Right cardiac atrium (tissue), 5 donors: ENCODE measurements at regions not wholly inside any gene's neighbourhood (a gene's known extent, or its start where the extent isn't known, plus 50 kb on each side); places are given as distances from the start of the nearest gene placed in this dataset.
"Not testable (repeated sequence)": the region's sequence is repeated elsewhere in the genome, so short reads cannot be mapped to it uniquely, and the experiment has no call there.

Source experiments
- ATAC-seq, 2 donors: fragments of 200-7000 bp; cut with Tn5 transposase; one replicate each; pipeline versions ENCODE4 v1.8.0 to v1.9.1; 2020; ENCODE audit warnings: moderate library complexity in 2 of 2, mild to moderate bottlenecking in 1 of 2
- DNase-seq, 3 donors: peaks; one replicate each; pipeline ENCODE4 v3.0.0-alpha.2; 2020
- H3K27ac ChIP-seq: one replicate; pipeline ENCODE4 v1.5.1; 2013; ENCODE audit warnings: mild to moderate bottlenecking, low read length, control low read depth, moderate library complexity
- H3K27me3 ChIP-seq: one replicate; pipeline ENCODE4 v1.6.1; 2013; ENCODE audit not compliant: control insufficient read depth, insufficient read depth
- H3K4me1 ChIP-seq: one replicate; pipeline ENCODE4 v1.6.1; 2013; ENCODE audit warnings: low read length; ENCODE audit not compliant: control insufficient read depth, insufficient read depth
- H3K4me3 ChIP-seq: one replicate; pipeline ENCODE4 v1.5.1; 2013; ENCODE audit warnings: low read length, control low read depth
- H3K9me3 ChIP-seq: one replicate; pipeline ENCODE4 v1.6.1; 2013; ENCODE audit warnings: low read length; ENCODE audit not compliant: control insufficient read depth
- WGBS: extraction: QIAGEN DNeasy Blood & Tissue Kit; methylation state at CpG from one replicate; pipeline ENCODE4 v1.1.7; 2013; 5-methylcytosine and 5-hydroxymethylcytosine counted together
- intact Hi-C, 4 donors: fragments of 100-400 bp; cut with DNase I; formaldehyde crosslinking; loops; one replicate each; pipeline versions ENCODE4 v1.11.0 to v1.14.0; 2022 to 2023
- donor health status: healthy with polysubstance abuse.
- donor health status: DM: no; HTN: yes; CAD: no.
- donor health status: DM: no; HTN: no; CAD: no.
- donor health status: DM: no; HTN: yes; CAD: no; lungs with severe emphysema.
- donor health status: DM: yes; HTN: yes; CAD: no.

DNA sequence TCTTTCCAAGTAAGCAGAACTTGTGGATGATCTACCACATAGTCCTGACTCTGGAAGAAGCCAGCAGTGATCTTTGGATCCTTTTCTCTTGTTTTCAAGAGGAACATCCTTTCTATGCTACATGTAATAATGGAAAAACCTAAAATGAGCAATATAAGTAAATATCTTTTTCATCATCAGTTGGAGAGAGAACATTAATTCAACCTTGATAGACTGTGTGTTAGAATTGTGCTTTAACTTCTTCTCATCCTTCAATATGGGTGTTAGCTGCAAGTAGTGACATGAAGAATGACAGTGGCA lies 65.6 kb upstream of the IFNGR1 start:
- H3K9me3 ChIP-seq: no peaks in the 10 kb centered on the region
- no peak for ATAC-seq
- no peak for DNase-seq
- no peak overlapping the region for H3K27ac ChIP-seq
- no peaks in the 10 kb centered on the region for H3K4me1 ChIP-seq
- H3K4me3 ChIP-seq: no peak overlapping the region
- intact Hi-C loops: no loop called here
- no peaks in the 10 kb centered on the region for H3K27me3 ChIP-seq

DNA sequence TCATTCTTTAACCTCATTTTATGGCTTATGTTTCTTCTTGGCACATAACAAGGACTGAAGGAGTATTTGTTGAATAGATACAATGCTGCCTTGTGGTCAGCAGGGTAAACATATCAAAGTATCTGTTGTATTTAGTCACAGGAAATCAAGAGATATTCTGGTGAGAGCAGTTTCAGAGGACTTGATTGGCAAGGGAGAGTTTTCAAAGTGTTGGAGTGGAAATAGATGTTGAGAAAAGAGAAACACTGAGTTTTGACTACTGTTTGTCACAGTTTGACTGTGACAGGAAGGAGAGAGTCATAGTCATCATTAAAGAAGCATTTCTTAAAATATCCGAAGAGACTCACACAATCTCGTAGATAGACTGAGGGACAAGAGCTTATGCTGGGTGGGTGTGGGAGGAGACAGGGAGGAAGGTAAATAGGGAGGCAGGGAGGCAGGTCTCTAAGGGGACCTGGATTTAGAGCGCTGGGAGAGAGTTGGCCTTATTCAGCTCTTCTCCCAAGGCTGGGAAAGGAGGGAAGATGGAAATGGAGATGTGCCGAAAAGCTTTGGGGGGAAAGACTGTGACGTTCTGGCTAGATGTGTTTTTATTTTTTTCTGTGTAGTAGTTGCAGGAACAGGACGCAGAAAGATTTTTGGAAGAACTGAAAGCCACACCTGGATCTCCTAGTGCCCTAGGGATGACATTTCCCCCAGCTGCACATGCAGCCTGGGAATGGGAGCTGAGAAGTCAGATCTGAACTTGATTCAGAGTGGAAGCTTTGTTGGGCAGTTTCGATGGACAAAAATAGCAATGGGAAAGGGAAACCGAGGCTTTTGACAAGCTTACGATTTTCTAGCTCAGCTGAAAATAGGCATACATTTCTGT lies 65.0 kb upstream of the IFNGR1 start:
- DNase-seq (no peak), ATAC-seq (no peak)
- Histone ChIP-seq H3K9me3 (no peaks in the 10 kb centered on the region), H3K27ac (no peak overlapping the region), H3K4me1 (no peaks in the 10 kb centered on the region), H3K27me3 (no peaks in the 10 kb centered on the region), H3K4me3 (no peak overlapping the region)
- intact Hi-C loops: no loop called here
- WGBS: 73% methylated on average over 9 of the region's 9 CpGs

DNA sequence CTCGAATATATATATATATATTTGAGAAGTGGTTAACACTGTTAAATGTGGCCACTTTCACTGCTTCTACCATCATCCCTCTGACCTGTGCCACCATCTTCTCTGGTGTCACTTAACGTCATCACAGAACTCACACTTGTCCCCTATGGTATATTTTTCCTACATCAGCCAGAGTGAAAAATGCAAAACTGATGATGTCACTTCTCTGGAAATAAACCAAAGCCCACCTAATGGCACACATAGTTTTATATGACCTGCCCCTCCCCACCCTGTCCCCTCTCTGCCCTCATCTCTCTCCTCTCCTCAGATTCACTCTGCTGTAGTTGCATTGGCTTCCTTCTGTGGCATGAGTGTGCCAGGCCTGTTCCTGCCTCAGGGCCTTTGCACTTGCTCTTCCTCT lies 63.9 kb upstream of the IFNGR1 start:
- intact Hi-C loops: no loop called here
- no peaks in the 10 kb centered on the region for H3K4me1 ChIP-seq
- ATAC-seq: no peak
- DNase-seq: no peak
- WGBS: 63% methylated on average over 2 of the region's 2 CpGs
- H3K27me3 ChIP-seq: no peaks in the 10 kb centered on the region
- no peak overlapping the region for H3K4me3 ChIP-seq
- no peaks in the 10 kb centered on the region for H3K9me3 ChIP-seq
- H3K27ac ChIP-seq: no peak overlapping the region

DNA sequence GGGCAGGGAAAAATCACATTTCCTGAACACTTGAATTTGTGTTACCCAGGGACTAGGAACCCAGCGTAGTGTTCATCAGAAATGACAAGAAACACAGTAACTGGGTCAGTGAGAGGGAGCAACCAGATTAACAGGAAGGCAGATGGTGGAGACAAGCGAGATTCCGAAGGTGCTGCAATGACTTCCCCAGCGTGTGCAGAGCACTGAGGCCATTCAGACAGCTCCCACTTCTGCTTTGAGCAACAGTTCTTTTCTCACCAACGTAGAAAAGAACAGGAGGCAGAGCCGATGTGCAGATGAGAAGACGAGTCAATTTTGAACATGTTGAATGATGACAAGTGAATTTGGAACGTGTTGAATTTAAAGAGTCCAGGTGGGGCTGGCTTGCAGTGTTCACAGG lies 63.1 kb upstream of the IFNGR1 start:
- DNase-seq (no peak), ATAC-seq (no peak)
- H3K27ac ChIP-seq: no peak overlapping the region
- 78% methylated on average over 8 of the region's 8 CpGs for WGBS
- no peaks in the 10 kb centered on the region for H3K9me3 ChIP-seq
- H3K4me1 ChIP-seq: peaks cover 1% of the 10 kb centered on the region
- H3K4me3 ChIP-seq: no peak overlapping the region
- H3K27me3 ChIP-seq: no peaks in the 10 kb centered on the region
- intact Hi-C loops: no loop called here

DNA sequence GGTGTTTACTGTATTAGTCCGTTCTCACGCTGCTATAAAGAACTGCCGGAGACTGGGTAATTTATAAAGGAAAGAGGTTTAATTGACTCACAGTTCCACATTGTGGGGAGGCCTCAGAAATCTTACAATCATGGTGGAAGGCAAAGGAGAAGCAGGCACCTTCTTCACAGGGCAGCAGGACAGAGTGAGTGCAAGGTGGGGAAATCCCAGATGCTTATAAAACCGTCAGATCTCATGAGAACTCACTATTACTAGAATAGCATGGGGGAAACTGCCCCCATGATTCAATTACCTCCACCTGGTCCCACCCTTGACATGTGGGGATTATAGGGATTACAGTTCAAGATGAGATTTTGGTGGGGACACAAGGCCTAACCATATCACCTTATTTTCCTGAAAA lies 60.1 kb upstream of the IFNGR1 start:
- H3K4me3 ChIP-seq, H3K4me1 ChIP-seq, ATAC-seq, DNase-seq, H3K27me3 ChIP-seq, H3K27ac ChIP-seq, H3K9me3 ChIP-seq: not testable (repeated sequence)
- intact Hi-C loops: loop anchor here in 2 of 4 donors (10.0 kb wide), 3 partner anchors 136 to 366 kb away; no protein-coding TSS in a partner anchor
- 92% methylated on average over 4 of the region's 4 CpGs for WGBS

DNA sequence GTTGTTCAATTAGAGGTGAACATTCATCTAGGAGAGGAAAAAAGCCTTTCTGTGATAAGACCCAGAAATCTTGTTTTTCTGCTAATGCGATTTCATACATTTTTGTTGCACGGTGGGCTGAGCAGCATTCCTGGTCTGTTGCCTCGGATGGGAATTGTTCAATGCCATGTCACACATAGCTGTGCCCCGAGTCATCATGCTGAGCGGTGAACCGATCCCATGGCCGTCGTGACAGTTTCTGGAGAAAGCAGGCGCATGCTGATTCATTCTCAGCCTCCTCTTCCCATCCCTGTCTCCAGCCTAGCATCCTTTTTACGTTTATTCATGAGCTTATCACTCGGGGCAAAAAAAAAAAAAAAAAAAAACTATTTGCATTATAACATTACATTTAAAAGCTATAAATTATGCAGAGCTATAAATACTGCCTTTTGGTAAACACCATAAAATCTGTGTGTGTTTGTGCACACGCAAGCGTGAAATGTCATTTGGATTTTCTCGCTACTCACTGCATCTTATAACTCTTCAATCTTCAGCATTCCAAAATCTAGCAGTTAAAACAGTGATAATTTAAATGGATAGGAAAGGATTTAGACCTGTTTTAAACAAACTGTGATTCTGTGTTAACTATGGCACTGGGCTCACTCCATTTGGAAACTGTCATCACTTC lies 58.9 kb upstream of the IFNGR1 start:
- Histone ChIP-seq H3K9me3 (no peaks in the 10 kb centered on the region), H3K4me3 (no peak overlapping the region), H3K27me3 (no peaks in the 10 kb centered on the region), H3K4me1 (peaks cover 1% of the 10 kb centered on the region), H3K27ac (no peak overlapping the region)
- ATAC-seq: no peak
- intact Hi-C loops: loop anchor here in 2 of 4 donors (10.0 kb wide), 3 partner anchors 137 to 367 kb away; no protein-coding TSS in a partner anchor
- 58% methylated on average over 14 of the region's 14 CpGs for WGBS
- DNase-seq: no peak

DNA sequence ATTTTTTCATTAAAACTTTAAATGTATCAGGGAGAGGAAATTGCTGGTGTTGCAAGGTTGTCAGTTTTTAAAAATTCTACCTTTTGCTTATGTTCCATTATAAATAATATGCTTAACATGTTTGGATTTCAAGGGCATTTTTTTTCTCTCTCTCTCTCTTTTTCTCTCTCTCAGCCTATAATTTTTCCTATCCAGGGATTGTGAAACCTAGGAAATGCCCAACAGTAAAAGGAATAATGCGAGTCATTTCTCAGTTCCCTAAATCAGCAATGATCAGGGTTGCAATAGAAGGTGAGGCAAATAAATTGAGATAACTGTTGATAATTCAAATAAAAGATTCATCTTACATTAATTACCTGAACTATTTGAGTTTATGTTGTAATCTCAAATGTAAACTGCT lies 53.2 kb upstream of the IFNGR1 start:
- DNase-seq (no peak), ATAC-seq (no peak)
- Histone ChIP-seq H3K27ac (no peak overlapping the region), H3K9me3 (no peaks in the 10 kb centered on the region), H3K4me1 (no peaks in the 10 kb centered on the region), H3K27me3 (no peaks in the 10 kb centered on the region), H3K4me3 (no peak overlapping the region)
- 67% methylated on average over 1 of the region's 1 CpG for WGBS
- intact Hi-C loops: loop anchor here in 3 of 4 donors (5.0 to 10.0 kb wide), 5 partner anchors 40 to 372 kb away; no protein-coding TSS in a partner anchor

DNA sequence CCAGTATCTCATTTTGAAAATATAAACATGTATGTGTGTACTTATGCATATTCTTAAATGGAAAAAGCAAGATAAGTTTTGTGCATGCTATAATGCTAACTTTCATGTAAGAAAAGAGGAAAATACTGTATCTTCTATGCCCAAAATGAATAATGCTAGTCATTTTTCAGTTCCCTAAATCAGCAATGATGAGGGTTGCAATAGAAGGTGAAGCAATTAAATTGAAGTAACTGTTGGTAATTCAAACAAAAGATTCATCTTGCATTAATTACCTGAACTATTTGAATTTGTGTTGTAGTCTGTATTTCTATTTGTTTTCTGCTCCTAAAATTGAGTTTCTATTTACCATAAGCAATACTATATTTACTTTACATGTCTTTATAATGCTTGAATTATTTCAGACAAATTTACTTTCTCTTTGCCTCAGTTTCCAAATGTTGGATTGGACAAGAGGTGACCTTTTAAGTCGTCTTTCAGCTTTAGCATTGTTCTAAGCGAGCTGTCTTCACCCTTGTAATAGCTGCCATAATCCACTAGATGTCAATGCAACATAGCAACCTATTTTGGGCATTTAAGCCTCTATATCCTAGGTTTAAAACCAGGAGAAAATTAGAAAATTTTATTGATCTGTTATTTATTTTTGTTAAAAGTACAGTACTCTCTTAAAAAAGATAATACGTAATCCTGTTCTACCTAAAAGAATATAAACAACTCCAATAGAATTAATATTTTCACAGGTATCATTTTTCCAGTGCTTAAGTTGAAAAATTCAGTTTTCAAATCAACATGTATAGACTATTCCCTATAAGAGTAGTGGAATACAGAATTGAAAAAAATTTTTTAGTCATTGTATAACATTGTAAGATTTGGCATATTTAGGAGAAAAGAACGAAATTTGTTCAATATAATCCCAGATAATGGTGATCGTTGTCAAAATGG lies 52.3 kb upstream of the IFNGR1 start:
- H3K27me3 ChIP-seq: no peaks in the 10 kb centered on the region
- H3K4me1 ChIP-seq: no peaks in the 10 kb centered on the region
- H3K9me3 ChIP-seq: no peaks in the 10 kb centered on the region
- no peak overlapping the region for H3K4me3 ChIP-seq
- peak; percentile 68 to 74 for ATAC-seq
- no peak for DNase-seq
- H3K27ac ChIP-seq: no peak overlapping the region
- WGBS: 37% methylated on average over 5 of the region's 5 CpGs
- intact Hi-C loops: loop anchor here in 3 of 4 donors (5.0 to 10.0 kb wide), 5 partner anchors 41 to 373 kb away; no protein-coding TSS in a partner anchor

DNA sequence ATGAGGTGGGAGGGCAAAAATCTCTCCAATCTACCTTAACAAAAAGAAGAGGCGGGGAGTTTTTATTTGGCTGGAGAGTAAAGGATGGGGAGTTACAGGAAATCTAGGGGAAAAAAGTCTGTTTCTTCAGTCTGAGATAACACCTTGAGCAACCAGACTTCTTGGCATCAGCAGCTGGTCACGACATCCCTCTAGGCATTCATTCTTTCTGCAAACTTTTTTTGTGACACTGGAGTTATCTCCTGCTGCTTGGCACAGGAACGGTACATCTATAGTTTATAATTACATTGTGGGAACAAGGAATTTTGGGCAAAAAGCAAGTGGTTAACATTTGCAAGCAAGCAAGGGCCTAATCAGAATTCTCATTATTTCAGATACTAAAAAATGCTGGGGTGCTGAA lies 50.6 kb upstream of the IFNGR1 start:
- Histone ChIP-seq H3K9me3 (no peaks in the 10 kb centered on the region), H3K4me3 (no peak overlapping the region), H3K27me3 (no peaks in the 10 kb centered on the region), H3K27ac (no peak overlapping the region), H3K4me1 (peaks cover 3% of the 10 kb centered on the region)
- ATAC-seq (no peak), DNase-seq (no peak)
- intact Hi-C loops: loop anchor here (5.0 to 10.0 kb wide), 7 partner anchors 42 to 375 kb away; partner anchors contain the start of gene IFNGR1 (in 1 of the 4)
- 50% methylated on average over 3 of the region's 3 CpGs for WGBS

DNA sequence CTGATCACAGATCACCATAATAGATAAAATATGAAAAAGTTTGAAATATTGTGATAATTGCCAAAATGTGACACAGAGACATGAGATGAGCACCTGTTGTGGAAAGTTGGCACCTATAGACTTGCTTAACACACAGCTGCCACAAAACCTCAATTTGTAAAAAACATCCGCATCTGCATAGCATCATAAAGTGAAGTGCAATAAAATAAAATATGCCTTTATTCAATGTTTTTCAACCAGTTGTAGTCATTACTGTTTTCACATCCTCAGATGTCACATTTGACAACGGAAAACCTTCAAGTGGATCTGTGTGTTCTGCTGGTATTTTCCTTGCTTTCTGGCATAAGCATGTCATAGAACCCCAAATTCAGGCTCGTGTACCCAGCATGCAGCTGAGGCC lies 50.2 kb upstream of the IFNGR1 start:
- intact Hi-C loops: loop anchor here in 3 of 4 donors (10.0 kb wide), 3 partner anchors 55 to 375 kb away; partner anchors contain the start of gene IFNGR1 (in 1 of the 3)
- H3K27me3 ChIP-seq: no peaks in the 10 kb centered on the region
- no peaks in the 10 kb centered on the region for H3K9me3 ChIP-seq
- peaks cover 3% of the 10 kb centered on the region for H3K4me1 ChIP-seq
- ATAC-seq (no peak), DNase-seq (no peak)
- no peak overlapping the region for H3K27ac ChIP-seq
- WGBS: 86% methylated on average over 3 of the region's 3 CpGs
- H3K4me3 ChIP-seq: no peak overlapping the region
